SK-N-SH (cell line): ENCODE measurements at regions not wholly inside any gene's neighbourhood (a gene's known extent, or its start where the extent isn't known, plus 50 kb on each side); places are given as distances from the start of the nearest gene placed in this dataset.

Source experiments
- CTCF ChIA-PET: fragments of 300-600, 350-600 bp; formaldehyde crosslinking; extraction: SDS; loops from one replicate; lab custom pipeline; 2021; lab: Yijun Ruan, JAX
- POLR2A ChIA-PET: fragments of 350-600 bp; sonication (Branson Sonifier 250); formaldehyde crosslinking; extraction: SDS; loops from one replicate; lab custom pipeline; 2020; ENCODE audit warnings: antibody characterized with exemption, inconsistent platforms; lab: Yijun Ruan, JAX
- DNase-seq: peaks from one replicate; pipeline ENCODE4 v3.0.0; 2012
- H2AFZ ChIP-seq: fragments of 200-600 bp; sonication (generic); 2 replicates; pipeline ENCODE4 v1.8.1; 2016; ENCODE audit warnings: antibody characterized with exemption, mild to moderate bottlenecking, low read depth
- H3F3A ChIP-seq: fragments of 200-600 bp; sonication (generic); replicated peaks from 2 replicates; pipeline ENCODE3; 2016; ENCODE audit warnings: antibody characterized with exemption, mild to moderate bottlenecking; ENCODE audit not compliant: insufficient read depth
- H3K27ac ChIP-seq, 2 experiments: fragments of 200-500 bp in 1 of 2; fragments of 200-600 bp in 1 of 2; sonication (Bioruptor generic) in 1 of 2; sonication (generic), shearing (Covaris generic) in 1 of 2; 2 replicates each; pipeline versions ENCODE4 v1.5.1 to v1.6.1; 2014 to 2016; ENCODE audit warnings: low read depth in 2 of 2, inconsistent platforms in 1 of 2, low read length in 1 of 2, mild to moderate bottlenecking in 1 of 2, mixed read lengths in 1 of 2
- H3K27me3 ChIP-seq: fragments of 200-600 bp; sonication (generic), shearing (Covaris generic); 2 replicates; pipeline ENCODE4 v1.6.1; 2016; ENCODE audit warnings: mixed run types; ENCODE audit not compliant: insufficient read depth
- H3K36me3 ChIP-seq, 2 experiments: fragments of 200-500 bp in 1 of 2; fragments of 200-600 bp in 1 of 2; sonication (Bioruptor generic) in 1 of 2; sonication (generic) in 1 of 2; replicated peaks in 1 of 2; 2 replicates each; pipeline versions ENCODE3 to v1.5.1; 2014 to 2016; ENCODE audit warnings: low read length in 1 of 2, mild to moderate bottlenecking in 1 of 2; ENCODE audit not compliant: insufficient read depth in 2 of 2, control insufficient read depth in 1 of 2
- H3K4me1 ChIP-seq, 2 experiments: fragments of 200-500 bp in 1 of 2; fragments of 200-600 bp in 1 of 2; sonication (Bioruptor generic) in 1 of 2; sonication (generic), shearing (Covaris generic) in 1 of 2; 2 replicates each; pipeline versions ENCODE4 v1.5.1 to v1.6.1; 2014 to 2016; ENCODE audit warnings: low read depth in 1 of 2, low read length in 1 of 2, mixed run types in 1 of 2; ENCODE audit not compliant: insufficient read depth in 2 of 2, control insufficient read depth in 1 of 2
- H3K4me2 ChIP-seq: fragments of 200-600 bp; sonication (generic), shearing (Covaris generic); 2 replicates; pipeline ENCODE4 v1.6.1; 2017; ENCODE audit warnings: mixed run types
- H3K4me3 ChIP-seq, 2 experiments: fragments of 200-500 bp in 1 of 2; fragments of 200-600 bp in 1 of 2; sonication (Bioruptor generic) in 1 of 2; sonication (generic), shearing (Covaris generic) in 1 of 2; 2 replicates each; pipeline versions ENCODE4 v1.5.1 to v1.8.1; 2014 to 2016; ENCODE audit warnings: low read depth in 2 of 2, inconsistent platforms in 1 of 2, low read length in 1 of 2, mild to moderate bottlenecking in 1 of 2, mixed read lengths in 1 of 2, moderate library complexity in 1 of 2
- H3K79me2 ChIP-seq: fragments of 200-600 bp; sonication (generic); 2 replicates; pipeline ENCODE4 v1.8.1; 2017; ENCODE audit warnings: mild to moderate bottlenecking; ENCODE audit not compliant: insufficient read depth
- H3K9ac ChIP-seq: fragments of 200-600 bp; sonication (generic); 2 replicates; pipeline ENCODE4 v1.6.1; 2017; ENCODE audit warnings: mixed run types
- H3K9me2 ChIP-seq: fragments of 200-600 bp; sonication (generic); 2 replicates; pipeline ENCODE4 v1.6.1; 2017; ENCODE audit warnings: mixed run types
- H3K9me3 ChIP-seq: fragments of 200-600 bp; sonication (generic); 2 replicates; pipeline ENCODE4 v1.6.1; 2017; ENCODE audit warnings: mixed run types, mild to moderate bottlenecking, moderate library complexity
- H4K20me1 ChIP-seq: fragments of 200-600 bp; sonication (generic); 2 replicates; pipeline ENCODE4 v1.6.1; 2017; ENCODE audit warnings: mild to moderate bottlenecking, mixed run types; ENCODE audit not compliant: insufficient read depth
- CTCF ChIP-seq: fragments of 200-600 bp; sonication (generic); IDR thresholded peaks from 2 replicates; pipeline ENCODE4 v1.6.1; 2017; ENCODE audit warnings: antibody characterized with exemption, mild to moderate bottlenecking, moderate library complexity
- ELF1 ChIP-seq: IDR thresholded peaks from 2 replicates; pipeline ENCODE4 v1.4.0; 2012
- EP300 ChIP-seq, 2 experiments: IDR thresholded peaks; 2 replicates each; pipeline versions ENCODE4 v1.4.0 to v1.6.1; 2012; ENCODE audit warnings: borderline replicate concordance in 1 of 2, low read depth in 1 of 2, low read length in 1 of 2
- FOXM1 ChIP-seq: IDR thresholded peaks from 2 replicates; pipeline ENCODE4 v1.4.0; 2012; ENCODE audit warnings: low read depth, mild to moderate bottlenecking
- GABPA ChIP-seq: IDR thresholded peaks from 2 replicates; pipeline ENCODE4 v1.4.0; 2012; ENCODE audit warnings: low read depth, mild to moderate bottlenecking
- JUND ChIP-seq: IDR thresholded peaks from 2 replicates; pipeline ENCODE4 v1.4.0; 2012
- MAX ChIP-seq: IDR thresholded peaks from 2 replicates; pipeline ENCODE4 v1.4.0; 2012; ENCODE audit warnings: low read depth
- MEF2A ChIP-seq: IDR thresholded peaks from 2 replicates; pipeline ENCODE4 v1.4.0; 2012; ENCODE audit warnings: low read depth, borderline replicate concordance
- MXI1 ChIP-seq: IDR thresholded peaks from 2 replicates; pipeline ENCODE4 v1.6.1; 2012; ENCODE audit warnings: mild to moderate bottlenecking, low read depth, low read length, improper control_type of control experiment
- NRF1 ChIP-seq: IDR thresholded peaks from 2 replicates; pipeline ENCODE4 v1.6.1; 2012; ENCODE audit warnings: low read depth, mild to moderate bottlenecking, low read length
- PBX3 ChIP-seq: IDR thresholded peaks from 2 replicates; pipeline ENCODE4; 2012
- POLR2AphosphoS5 ChIP-seq: IDR thresholded peaks from 2 replicates; pipeline ENCODE4 v1.6.1; 2012; ENCODE audit warnings: low read depth, low read length
- RCOR1 ChIP-seq: fragments of 150-350 bp; IDR thresholded peaks from 2 replicates; pipeline ENCODE4 v1.6.1; 2017; ENCODE audit warnings: antibody characterized with exemption, low read length
- RFX5 ChIP-seq: IDR thresholded peaks from 2 replicates; pipeline ENCODE4 v1.6.1; 2012; ENCODE audit warnings: mild to moderate bottlenecking, improper control_type of control experiment, low read length
- TAF1 ChIP-seq: IDR thresholded peaks from 2 replicates; pipeline ENCODE4 v1.6.1; 2012; ENCODE audit warnings: low read depth, mild to moderate bottlenecking, low read length, moderate library complexity, borderline replicate concordance
- TCF12 ChIP-seq: IDR thresholded peaks from 2 replicates; pipeline ENCODE4 v1.4.0; 2012
- TEAD4 ChIP-seq: IDR thresholded peaks from 2 replicates; pipeline ENCODE4 v1.4.0; 2012; ENCODE audit warnings: mild to moderate bottlenecking, borderline replicate concordance; ENCODE audit not compliant: insufficient read depth
- USF2 ChIP-seq: fragments of 150-350 bp; IDR thresholded peaks from 2 replicates; pipeline ENCODE4 v1.6.1; 2017; ENCODE audit warnings: antibody characterized with exemption, low read length, low read depth, borderline replicate concordance
- YY1 ChIP-seq: IDR thresholded peaks from 2 replicates; pipeline ENCODE4 v1.4.0; 2012; ENCODE audit warnings: low read depth, mild to moderate bottlenecking
- ZBTB33 ChIP-seq: IDR thresholded peaks from 2 replicates; pipeline ENCODE4 v1.4.0; 2012; ENCODE audit warnings: low read depth, borderline replicate concordance
- WGBS: methylation state at CpG from one replicate; pipeline ENCODE4 v1.1.6; 2017; ENCODE audit warnings: low lambda C conversion rate; 5-methylcytosine and 5-hydroxymethylcytosine counted together

GRCh38 chr22:48205790-48206189, 1443.3 kb downstream of the TBC1D22A start:
- Histone ChIP-seq H3K9ac (no peak overlapping the region), H3K27me3 (no peaks in the 10 kb centered on the region; the same call in 1 of the 2 replicates), H3K9me3 (no peaks in the 10 kb centered on the region), H3K4me2 (no peak overlapping the region), H3K4me1 (no peaks in the 10 kb centered on the region), H3K36me3 (no peaks in the 10 kb centered on the region), H3K27ac (no peak overlapping the region), H4K20me1 (no peaks in the 10 kb centered on the region), H3F3A (no peaks in the 10 kb centered on the region), H3K79me2 (no peaks in the 10 kb centered on the region), H3K4me3 (no peak overlapping the region), H3K9me2 (no peaks in the 10 kb centered on the region), H2AFZ (no peak overlapping the region)
- no peak for TF ChIP-seq POLR2AphosphoS5
- no peak for TF ChIP-seq PBX3
- TF ChIP-seq YY1, result no peak
- TF ChIP-seq NRF1, result no peak
- no peak for TF ChIP-seq RFX5
- TF ChIP-seq GABPA, result no peak
- no peak for TF ChIP-seq FOXM1
- TF ChIP-seq USF2, result no peak
- TF ChIP-seq MAX, result no peak
- TF ChIP-seq EP300 (IDR thresholded peaks at IDR 0.05; ENCODE audit: borderline replicate concordance in 1 of 2, low read depth in 1 of 2, low read length in 1 of 2), result no peak
- no peak for TF ChIP-seq RCOR1
- POLR2A ChIA-PET, result no interaction called here
- CTCF ChIA-PET, result no interaction called here
- WGBS, result 12% methylated on average over 3 of the region's 3 CpGs
- DNase-seq, result no peak

GRCh38 chr22:48205161-48205560, 1442.7 kb downstream of the TBC1D22A start:
- Histone ChIP-seq H3K9ac (no peak overlapping the region), H3K4me3 (no peak overlapping the region), H3K9me2 (no peaks in the 10 kb centered on the region), H2AFZ (no peak overlapping the region), H3K27ac (no peak overlapping the region), H3K79me2 (no peaks in the 10 kb centered on the region), H4K20me1 (no peaks in the 10 kb centered on the region), H3F3A (no peaks in the 10 kb centered on the region), H3K4me2 (no peak overlapping the region), H3K9me3 (no peaks in the 10 kb centered on the region), H3K4me1 (no peaks in the 10 kb centered on the region), H3K36me3 (no peaks in the 10 kb centered on the region), H3K27me3 (no peaks in the 10 kb centered on the region; the same call in 1 of the 2 replicates)
- ChIA-PET CTCF (no interaction called here), POLR2A (no interaction called here)
- 5% methylated on average over 7 of the region's 7 CpGs for WGBS
- no peak for DNase-seq
- no peak for TF ChIP-seq TAF1
- TF ChIP-seq POLR2AphosphoS5, result no peak
- TF ChIP-seq JUND, result no peak
- no peak for TF ChIP-seq MXI1
- TF ChIP-seq TEAD4, result no peak
- no peak for TF ChIP-seq USF2
- no peak for TF ChIP-seq ELF1
- TF ChIP-seq MEF2A, result no peak
- TF ChIP-seq ZBTB33, result no peak
- TF ChIP-seq TCF12, result no peak
- no peak for TF ChIP-seq YY1
- no peak for TF ChIP-seq CTCF
- no peak for TF ChIP-seq RCOR1
- no peak for TF ChIP-seq NRF1
